Type B pancreatic cell (in vitro differentiated cells): ENCODE measurements at regions not wholly inside any gene's neighbourhood (a gene's known extent, or its start where the extent isn't known, plus 50 kb on each side); places are given as distances from the start of the nearest gene placed in this dataset.

Experiments used
- DNase-seq: peaks from one replicate; pipeline ENCODE4 v3.0.0; 2021; ENCODE audit warnings: mixed read lengths; ENCODE audit not compliant: unreplicated experiment; ENCODE audit errors: extremely low spot score
- H3K27ac Mint-ChIP-seq: 2 replicates; pipeline ENCODE4 v1.8.0; 2021; ENCODE audit warnings: mild to moderate bottlenecking, mixed read lengths
- H3K27me3 Mint-ChIP-seq: 2 replicates; pipeline ENCODE4 v1.8.0; 2021; ENCODE audit warnings: mixed read lengths
- H3K36me3 Mint-ChIP-seq: 2 replicates; pipeline ENCODE4 v1.8.0; 2021; ENCODE audit warnings: mixed read lengths
- H3K4me1 Mint-ChIP-seq: one replicate; pipeline ENCODE4 v1.8.0; 2021; ENCODE audit warnings: mixed read lengths; ENCODE audit not compliant: unreplicated experiment
- H3K4me3 Mint-ChIP-seq: 2 replicates; pipeline ENCODE4 v1.8.0; 2021; ENCODE audit warnings: mild to moderate bottlenecking, mixed read lengths
- H3K9me3 Mint-ChIP-seq: 2 replicates; pipeline ENCODE4 v1.8.0; 2021; ENCODE audit warnings: mixed read lengths
- TF ChIP-seq, protein P1 (sequence below): fragments of 200-600 bp; sonication (generic); conservative IDR thresholded peaks from 2 replicates; pipeline ENCODE4 v1.5.0; 2021; ENCODE audit warnings: antibody characterized with exemption, mild to moderate bottlenecking

DNA sequence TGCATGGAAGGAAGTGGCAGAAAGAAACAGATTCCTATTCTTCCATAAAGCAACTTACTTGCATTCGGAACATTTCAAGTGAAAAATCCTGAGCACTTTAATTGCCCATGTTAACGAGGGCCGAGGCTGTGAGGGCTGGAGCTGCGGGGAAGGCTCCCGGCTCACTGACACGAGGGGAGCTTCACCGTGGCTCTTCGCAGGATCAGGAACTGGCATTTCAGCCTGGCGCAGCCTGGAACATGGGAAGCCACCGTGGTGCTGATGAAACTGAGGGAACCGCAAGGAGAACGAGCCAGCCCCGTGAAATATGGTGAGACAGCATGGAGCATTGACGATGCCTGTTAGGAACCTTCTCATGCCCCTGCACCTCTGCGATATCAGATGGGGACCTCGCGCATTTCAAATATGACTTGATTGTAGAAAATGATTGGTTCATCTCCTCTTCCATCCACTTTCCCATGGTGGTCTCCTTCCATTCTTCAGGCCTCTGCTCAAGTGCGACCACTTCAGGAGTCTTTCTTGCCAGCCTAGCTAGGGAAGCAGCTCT lies 236.9 kb downstream of the TBXT start:
- TF ChIP-seq, protein P1, sequence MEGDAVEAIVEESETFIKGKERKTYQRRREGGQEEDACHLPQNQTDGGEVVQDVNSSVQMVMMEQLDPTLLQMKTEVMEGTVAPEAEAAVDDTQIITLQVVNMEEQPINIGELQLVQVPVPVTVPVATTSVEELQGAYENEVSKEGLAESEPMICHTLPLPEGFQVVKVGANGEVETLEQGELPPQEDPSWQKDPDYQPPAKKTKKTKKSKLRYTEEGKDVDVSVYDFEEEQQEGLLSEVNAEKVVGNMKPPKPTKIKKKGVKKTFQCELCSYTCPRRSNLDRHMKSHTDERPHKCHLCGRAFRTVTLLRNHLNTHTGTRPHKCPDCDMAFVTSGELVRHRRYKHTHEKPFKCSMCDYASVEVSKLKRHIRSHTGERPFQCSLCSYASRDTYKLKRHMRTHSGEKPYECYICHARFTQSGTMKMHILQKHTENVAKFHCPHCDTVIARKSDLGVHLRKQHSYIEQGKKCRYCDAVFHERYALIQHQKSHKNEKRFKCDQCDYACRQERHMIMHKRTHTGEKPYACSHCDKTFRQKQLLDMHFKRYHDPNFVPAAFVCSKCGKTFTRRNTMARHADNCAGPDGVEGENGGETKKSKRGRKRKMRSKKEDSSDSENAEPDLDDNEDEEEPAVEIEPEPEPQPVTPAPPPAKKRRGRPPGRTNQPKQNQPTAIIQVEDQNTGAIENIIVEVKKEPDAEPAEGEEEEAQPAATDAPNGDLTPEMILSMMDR = no peak
- H3K27ac Mint-ChIP-seq = no peak overlapping the region
- DNase-seq = no peak
- H3K4me3 Mint-ChIP-seq = no peak overlapping the region
- no peaks in the 10 kb centered on the region for H3K9me3 Mint-ChIP-seq
- no peaks in the 10 kb centered on the region for H3K4me1 Mint-ChIP-seq
- H3K27me3 Mint-ChIP-seq = peaks cover 24% of the 10 kb centered on the region
- H3K36me3 Mint-ChIP-seq = no peaks in the 10 kb centered on the region

DNA sequence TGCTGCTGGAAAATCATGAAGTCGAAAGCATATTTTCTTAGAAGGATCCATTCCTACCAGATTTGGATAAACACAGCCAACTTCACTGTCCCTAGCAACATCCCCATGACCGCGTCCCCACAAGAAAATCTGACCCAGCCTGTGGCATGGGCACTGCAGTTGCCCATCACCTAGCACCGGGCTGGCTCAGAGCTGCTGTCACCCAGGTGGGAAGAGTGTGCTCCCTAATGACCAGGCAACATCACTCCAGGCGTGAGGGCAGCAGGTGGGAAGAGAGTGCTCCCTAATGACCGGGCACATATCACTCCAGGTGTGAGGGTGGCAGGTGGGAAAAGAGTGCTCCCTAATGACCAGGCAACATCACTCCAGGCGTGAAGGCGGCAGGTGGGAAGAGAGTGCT lies 238.0 kb downstream of the TBXT start:
- no peaks in the 10 kb centered on the region for H3K4me1 Mint-ChIP-seq
- no peak overlapping the region for H3K4me3 Mint-ChIP-seq
- TF ChIP-seq, protein P1 = no peak
- H3K9me3 Mint-ChIP-seq = no peaks in the 10 kb centered on the region
- H3K27ac Mint-ChIP-seq = no peak overlapping the region
- H3K36me3 Mint-ChIP-seq = no peaks in the 10 kb centered on the region
- no peak for DNase-seq
- peaks cover 20% of the 10 kb centered on the region for H3K27me3 Mint-ChIP-seq

DNA sequence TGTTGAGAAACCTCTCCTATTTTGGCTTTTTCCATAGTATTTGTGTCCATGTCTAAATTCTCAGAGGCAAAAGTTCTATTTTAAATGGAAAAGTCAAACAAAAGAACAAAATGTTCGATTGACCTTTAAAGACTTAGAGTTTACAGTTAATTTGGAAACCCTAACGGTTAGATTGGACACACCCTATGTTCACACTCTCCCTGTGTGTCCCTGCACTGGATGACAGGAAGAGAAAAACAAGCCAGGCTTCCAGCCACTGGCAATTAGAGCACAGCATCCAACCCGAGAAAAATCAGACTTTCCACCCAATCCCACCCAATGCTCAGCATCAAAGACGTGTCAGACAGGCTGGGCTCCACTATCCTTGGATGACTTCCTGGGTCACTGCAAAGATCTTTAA lies 241.3 kb downstream of the TBXT start:
- TF ChIP-seq, protein P1 = no peak
- Mint-ChIP-seq H3K4me3 (no peak overlapping the region), H3K27me3 (peaks cover 10% of the 10 kb centered on the region), H3K27ac (no peak overlapping the region), H3K36me3 (no peaks in the 10 kb centered on the region), H3K9me3 (no peaks in the 10 kb centered on the region), H3K4me1 (no peaks in the 10 kb centered on the region)
- no peak for DNase-seq

DNA sequence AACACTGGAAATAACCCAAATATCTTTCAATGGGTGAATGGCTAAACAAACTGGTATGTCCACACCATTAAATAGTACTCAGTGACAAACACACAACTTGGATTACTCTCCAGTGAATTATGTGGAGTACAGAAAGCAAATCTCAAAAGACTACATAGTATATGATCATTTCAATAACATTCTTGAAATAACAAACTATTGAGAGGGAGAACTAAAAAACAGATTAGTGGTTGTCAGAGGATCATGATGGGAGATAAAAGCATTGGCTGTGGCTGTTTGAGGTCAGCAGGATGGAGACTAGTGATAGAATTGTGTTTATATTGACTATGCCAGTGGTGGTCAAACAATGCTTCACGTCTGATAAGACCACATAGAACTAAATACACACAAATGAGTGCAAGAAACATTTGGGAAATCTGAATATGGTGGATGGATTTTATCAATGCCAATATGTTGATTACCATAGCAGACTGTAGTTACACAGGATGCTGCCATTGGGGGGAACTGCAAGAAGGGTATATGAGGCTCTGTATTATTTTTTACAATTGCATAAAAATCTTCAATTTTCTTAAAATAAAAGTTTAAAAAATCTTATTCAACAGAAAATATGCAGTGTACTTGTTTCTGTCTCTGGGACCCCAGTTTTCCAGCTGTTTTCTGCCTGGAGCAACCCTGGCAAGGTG lies 242.0 kb downstream of the TBXT start:
- Mint-ChIP-seq H3K27me3 (peaks cover 7% of the 10 kb centered on the region), H3K27ac (no peak overlapping the region), H3K9me3 (no peaks in the 10 kb centered on the region), H3K4me3 (no peak overlapping the region), H3K36me3 (no peaks in the 10 kb centered on the region), H3K4me1 (no peaks in the 10 kb centered on the region)
- no peak for DNase-seq
- TF ChIP-seq, protein P1 = no peak

DNA sequence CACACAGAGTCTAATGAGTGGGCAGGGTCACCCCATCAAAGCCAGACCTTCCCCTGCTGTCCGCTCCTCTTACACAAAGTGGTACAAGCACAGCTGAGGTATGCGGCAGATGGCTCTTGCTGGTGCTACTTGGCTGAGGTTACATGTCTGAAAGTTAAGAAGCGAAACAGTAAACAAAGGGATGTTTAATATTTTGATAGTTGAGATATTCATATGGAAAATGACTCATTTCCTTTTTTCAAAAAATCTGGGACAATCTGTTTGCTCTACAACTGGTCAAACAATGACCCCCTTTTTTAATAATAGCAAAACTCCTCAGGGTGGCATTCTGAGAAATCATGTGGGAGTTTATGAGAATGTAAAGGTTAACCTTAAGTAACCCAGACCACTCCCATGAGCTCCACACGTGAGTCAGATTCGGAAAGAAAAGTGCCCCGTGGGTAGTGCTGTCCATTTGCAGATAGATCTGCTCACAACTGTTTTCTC lies 245.3 kb downstream of the TBXT start:
- TF ChIP-seq, protein P1 = no peak

More for the DNA sequence above, 245.3 kb downstream of the TBXT start:
- no peak for DNase-seq
- no peaks in the 10 kb centered on the region for H3K36me3 Mint-ChIP-seq
- no peak overlapping the region for H3K27ac Mint-ChIP-seq
- no peaks in the 10 kb centered on the region for H3K9me3 Mint-ChIP-seq
- H3K27me3 Mint-ChIP-seq = no peaks in the 10 kb centered on the region
- no peak overlapping the region for H3K4me3 Mint-ChIP-seq
- H3K4me1 Mint-ChIP-seq = no peaks in the 10 kb centered on the region
